ENCODE measurements at regions not wholly inside any gene's neighbourhood (a gene's known extent, or its start where the extent isn't known, plus 50 kb on each side); places are given as distances from the start of the nearest gene placed in this dataset.

GRCh38 chr17:27384726-27385125 lies 71.5 kb upstream of the KSR1 start:
- Histone ChIP-seq H3K4me1 (ENCODE audit: control insufficient read depth, insufficient read depth, low read length) (no peaks in the 10 kb centered on the region), H3K9me3 (ENCODE audit: control insufficient read depth, insufficient read depth, low read depth, low read length) (no peaks in the 10 kb centered on the region), H3K4me3 (ENCODE audit: low read depth, low read length) (no peak overlapping the region), H3K27ac (ENCODE audit: extremely low read depth, low read depth, low read length) (no peak overlapping the region), H3K36me3 (ENCODE audit: control insufficient read depth in 2 of 2, insufficient read depth in 1 of 2, low read length in 2 of 2) (no peaks in the 10 kb centered on the region)
- TF ChIP-seq ZNF707 (tag by site-specific recombination; IDR thresholded peaks at IDR 0.05) (no peak), ATF2 (tag by site-specific recombination; IDR thresholded peaks at IDR 0.05; ENCODE audit: low read depth) (no peak), ZNF394 (tag by site-specific recombination; IDR thresholded peaks at IDR 0.05; ENCODE audit: borderline replicate concordance) (no peak), ZNF398 (tag by site-specific recombination; IDR thresholded peaks at IDR 0.05) (no peak), ZNF121 (tag by site-specific recombination; IDR thresholded peaks at IDR 0.05) (no peak), PRDM4 (tag by site-specific recombination; IDR thresholded peaks at IDR 0.05) (no peak), ZSCAN18 (tag by site-specific recombination; IDR thresholded peaks at IDR 0.05) (no peak), ZNF518A (tag by site-specific recombination; conservative IDR thresholded peaks at IDR 0.05; ENCODE audit: low read depth) (no peak), ZNF157 (tag by site-specific recombination; IDR thresholded peaks at IDR 0.05) (no peak), ZNF280D (tag by site-specific recombination; IDR thresholded peaks at IDR 0.05) (no peak), FEZF1 (tag by site-specific recombination; IDR thresholded peaks at IDR 0.05) (no peak), PBX3 (CRISPR knock-in tag; IDR thresholded peaks at IDR 0.05) (no peak), ZBTB8A (tag by site-specific recombination; IDR thresholded peaks at IDR 0.05) (no peak), ZNF76 (tag by site-specific recombination; IDR thresholded peaks at IDR 0.05; ENCODE audit: borderline replicate concordance, low read depth) (no peak), GFI1B (tag by site-specific recombination; IDR thresholded peaks at IDR 0.05) (no peak), TRIM28 (IDR thresholded peaks at IDR 0.05; ENCODE audit: borderline replicate concordance, low read length) (no peak), ZNF37A (tag by site-specific recombination; IDR thresholded peaks at IDR 0.05) (no peak), ZNF23 (tag by site-specific recombination; IDR thresholded peaks at IDR 0.05; ENCODE audit: borderline replicate concordance) (no peak), ZNF19 (tag by site-specific recombination; IDR thresholded peaks at IDR 0.05; ENCODE audit: low read depth) (no peak)
- CTCF ChIA-PET = interaction anchor here (1.0 to 5.5 kb wide), 4 partner anchors 215 to 266 kb away, joined by 3 to 31 read pairs (median 4); no protein-coding TSS in a partner anchor
- POLR2A ChIA-PET = no interaction called here
